ENCODE measurements at regions not wholly inside any gene's neighbourhood (a gene's known extent, or its start where the extent isn't known, plus 50 kb on each side); places are given as distances from the start of the nearest gene placed in this dataset.

DNA sequence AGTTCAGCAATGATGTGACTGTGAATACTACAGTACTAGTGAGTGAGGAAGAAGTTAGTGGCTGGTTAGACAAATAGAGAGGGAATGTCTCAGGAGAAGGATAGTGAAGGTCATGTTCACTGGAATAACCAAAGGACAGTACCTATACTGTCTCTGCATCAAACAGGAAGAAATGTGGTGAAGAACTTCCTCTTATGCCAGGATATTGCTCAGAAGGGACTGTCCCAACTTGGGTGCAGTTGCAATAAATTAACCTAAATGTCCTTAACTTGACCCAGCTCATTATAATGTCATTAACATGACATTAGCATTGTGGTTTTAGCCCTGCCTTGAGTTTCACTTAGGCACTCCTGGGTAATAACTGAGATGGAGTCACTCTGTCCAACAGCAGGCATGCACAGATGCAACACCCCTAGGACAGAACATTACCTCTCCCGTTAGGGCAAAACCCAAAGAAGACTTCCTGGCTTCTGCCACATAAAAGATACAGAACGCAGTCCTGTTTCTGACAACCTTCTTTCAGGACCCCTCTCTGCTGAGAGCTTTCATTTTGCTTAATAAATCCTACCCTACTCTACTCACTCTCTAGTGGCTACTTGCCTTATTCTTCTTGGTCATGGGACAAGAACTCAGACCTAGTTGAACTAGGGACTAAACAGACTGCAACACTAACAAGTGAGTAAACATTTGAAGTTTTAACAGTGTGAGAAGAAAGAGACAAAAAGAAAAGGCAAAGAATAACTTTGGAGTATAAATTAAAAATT lies 1591.6 kb upstream of the MIR17HG start:
- no peaks in the 10 kb centered on the region for H3K9me2 ChIP-seq (replicated peaks; ENCODE audit: insufficient read depth)
- H3K79me2 ChIP-seq: no peaks in the 10 kb centered on the region
- H3K27me3 ChIP-seq: no peaks in the 10 kb centered on the region
- no peak overlapping the region for H3K27ac ChIP-seq
- no peak overlapping the region for H3K4me2 ChIP-seq
- no peak for TF ChIP-seq EZH2 (IDR thresholded peaks at IDR 0.05; ENCODE audit: borderline replicate concordance)
- TF ChIP-seq, protein P1, sequence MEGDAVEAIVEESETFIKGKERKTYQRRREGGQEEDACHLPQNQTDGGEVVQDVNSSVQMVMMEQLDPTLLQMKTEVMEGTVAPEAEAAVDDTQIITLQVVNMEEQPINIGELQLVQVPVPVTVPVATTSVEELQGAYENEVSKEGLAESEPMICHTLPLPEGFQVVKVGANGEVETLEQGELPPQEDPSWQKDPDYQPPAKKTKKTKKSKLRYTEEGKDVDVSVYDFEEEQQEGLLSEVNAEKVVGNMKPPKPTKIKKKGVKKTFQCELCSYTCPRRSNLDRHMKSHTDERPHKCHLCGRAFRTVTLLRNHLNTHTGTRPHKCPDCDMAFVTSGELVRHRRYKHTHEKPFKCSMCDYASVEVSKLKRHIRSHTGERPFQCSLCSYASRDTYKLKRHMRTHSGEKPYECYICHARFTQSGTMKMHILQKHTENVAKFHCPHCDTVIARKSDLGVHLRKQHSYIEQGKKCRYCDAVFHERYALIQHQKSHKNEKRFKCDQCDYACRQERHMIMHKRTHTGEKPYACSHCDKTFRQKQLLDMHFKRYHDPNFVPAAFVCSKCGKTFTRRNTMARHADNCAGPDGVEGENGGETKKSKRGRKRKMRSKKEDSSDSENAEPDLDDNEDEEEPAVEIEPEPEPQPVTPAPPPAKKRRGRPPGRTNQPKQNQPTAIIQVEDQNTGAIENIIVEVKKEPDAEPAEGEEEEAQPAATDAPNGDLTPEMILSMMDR (IDR thresholded peaks at IDR 0.05; ENCODE audit: poor library complexity): no peak
- TF ChIP-seq EZH2phosphoT487 (IDR thresholded peaks at IDR 0.05; ENCODE audit: low read depth, severe bottlenecking, unreplicated experiment): no peak
- no peaks in the 10 kb centered on the region for H3K9me3 ChIP-seq (ENCODE audit: low read depth)
- H2AFZ ChIP-seq: no peak overlapping the region
- WGBS (ENCODE audit: low lambda C conversion rate, missing lambda C conversion rate): 72% methylated on average over 2 of the region's 2 CpGs
- no peak for DNase-seq (ENCODE audit: low spot score)
- no peaks in the 10 kb centered on the region for H3K36me3 ChIP-seq (replicated peaks; ENCODE audit: insufficient read depth, low read depth)
- H3K4me3 ChIP-seq: no peak overlapping the region
- H3K4me1 ChIP-seq (ENCODE audit: insufficient read depth): no peaks in the 10 kb centered on the region
- H4K20me1 ChIP-seq (ENCODE audit: insufficient read depth, poor library complexity, severe bottlenecking): no peaks in the 10 kb centered on the region

DNA sequence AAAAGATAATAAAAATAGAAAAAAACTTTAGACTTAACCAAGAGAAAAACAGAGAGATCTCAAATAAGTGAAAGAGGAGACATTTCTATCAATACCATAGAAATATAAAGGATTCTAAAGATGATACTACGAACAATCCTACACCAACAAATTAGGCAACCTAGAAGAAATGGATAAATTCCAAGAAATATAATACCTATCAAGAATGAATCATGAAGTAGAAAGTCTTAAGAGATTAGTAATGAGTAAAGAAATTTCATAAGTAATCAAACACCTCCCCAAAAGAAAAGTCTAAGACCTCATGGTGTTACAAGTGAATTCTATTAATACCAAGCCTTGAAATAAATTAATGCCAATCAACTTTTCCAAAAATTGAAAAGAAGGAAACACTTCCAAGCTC lies 1584.5 kb upstream of the MIR17HG start:
- Histone ChIP-seq H3K4me2 (no peak overlapping the region), H3K4me1 (ENCODE audit: insufficient read depth) (no peaks in the 10 kb centered on the region), H3K9me3 (ENCODE audit: low read depth) (no peaks in the 10 kb centered on the region), H4K20me1 (ENCODE audit: insufficient read depth, poor library complexity, severe bottlenecking) (no peaks in the 10 kb centered on the region), H2AFZ (no peak overlapping the region), H3K27me3 (no peaks in the 10 kb centered on the region), H3K36me3 (replicated peaks; ENCODE audit: insufficient read depth, low read depth) (no peaks in the 10 kb centered on the region), H3K79me2 (no peaks in the 10 kb centered on the region), H3K9me2 (replicated peaks; ENCODE audit: insufficient read depth) (no peaks in the 10 kb centered on the region), H3K27ac (no peak overlapping the region), H3K4me3 (no peak overlapping the region)
- no peak for DNase-seq (ENCODE audit: low spot score)
- TF ChIP-seq EZH2 (IDR thresholded peaks at IDR 0.05; ENCODE audit: borderline replicate concordance): no peak
- TF ChIP-seq, protein P1 (IDR thresholded peaks at IDR 0.05; ENCODE audit: poor library complexity): no peak
- TF ChIP-seq EZH2phosphoT487 (IDR thresholded peaks at IDR 0.05; ENCODE audit: low read depth, severe bottlenecking, unreplicated experiment): no peak
- 94% methylated on average over 1 of the region's 1 CpG for WGBS (ENCODE audit: low lambda C conversion rate, missing lambda C conversion rate)

DNA sequence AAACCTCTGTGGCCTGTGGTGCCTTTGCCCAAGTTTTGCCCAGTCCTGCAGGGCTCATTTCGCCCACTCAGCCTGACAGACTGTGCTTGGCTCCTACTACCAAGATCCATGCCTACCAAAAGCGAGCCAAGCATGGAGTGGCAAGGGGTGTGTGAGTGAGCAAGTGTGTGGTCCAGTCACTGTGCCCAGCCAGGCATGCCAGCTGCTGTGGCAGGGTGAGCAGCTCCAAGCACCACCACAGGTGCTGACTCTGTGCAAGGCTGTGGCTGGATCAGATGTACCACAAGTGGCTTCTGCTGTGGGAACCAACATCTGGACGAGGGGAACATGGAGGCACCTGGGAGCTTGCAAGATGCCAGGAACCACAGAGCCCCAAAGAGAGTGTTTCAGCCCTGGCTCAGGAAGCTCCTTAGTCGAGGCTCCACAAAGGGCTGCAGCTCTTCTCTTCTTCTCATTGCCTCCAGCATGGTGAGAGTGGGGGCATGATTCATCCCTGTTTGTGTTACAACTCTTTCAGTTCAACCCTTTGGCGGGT lies 1564.2 kb upstream of the MIR17HG start:
- Histone ChIP-seq H3K36me3 (replicated peaks; ENCODE audit: insufficient read depth, low read depth) (no peaks in the 10 kb centered on the region), H2AFZ (no peak overlapping the region), H3K9me2 (replicated peaks; ENCODE audit: insufficient read depth) (no peaks in the 10 kb centered on the region), H3K79me2 (no peaks in the 10 kb centered on the region), H4K20me1 (ENCODE audit: insufficient read depth, poor library complexity, severe bottlenecking) (no peaks in the 10 kb centered on the region), H3K9me3 (ENCODE audit: low read depth) (no peaks in the 10 kb centered on the region), H3K27ac (no peak overlapping the region), H3K27me3 (no peaks in the 10 kb centered on the region), H3K4me1 (ENCODE audit: insufficient read depth) (no peaks in the 10 kb centered on the region), H3K4me3 (no peak overlapping the region), H3K4me2 (no peak overlapping the region)
- DNase-seq (ENCODE audit: low spot score): no peak
- 89% methylated on average over 5 of the region's 5 CpGs for WGBS (ENCODE audit: low lambda C conversion rate, missing lambda C conversion rate)
- no peak for TF ChIP-seq EZH2 (IDR thresholded peaks at IDR 0.05; ENCODE audit: borderline replicate concordance)
- TF ChIP-seq, protein P1 (IDR thresholded peaks at IDR 0.05; ENCODE audit: poor library complexity): no peak
- no peak for TF ChIP-seq EZH2phosphoT487 (IDR thresholded peaks at IDR 0.05; ENCODE audit: low read depth, severe bottlenecking, unreplicated experiment)
